HFFc6 (cell line): ENCODE measurements at regions not wholly inside any gene's neighbourhood (a gene's known extent, or its start where the extent isn't known, plus 50 kb on each side); places are given as distances from the start of the nearest gene placed in this dataset.
"Not testable (repeated sequence)": the region's sequence is repeated elsewhere in the genome, so short reads cannot be mapped to it uniquely, and the experiment has no call there.

Source experiments
- DNase-seq: peaks from one replicate; pipeline ENCODE4 v3.0.0-alpha.2; 2018
- H3K27ac Mint-ChIP-seq: 2 replicates; pipeline ENCODE4 v1.8.0; 2020; ENCODE audit warnings: mild to moderate bottlenecking, mixed read lengths
- H3K27me3 Mint-ChIP-seq: 2 replicates; pipeline ENCODE4 v1.8.0; 2021; ENCODE audit warnings: mild to moderate bottlenecking, moderate library complexity, mixed read lengths; ENCODE audit not compliant: insufficient read depth
- H3K36me3 Mint-ChIP-seq: 2 replicates; pipeline ENCODE4 v1.8.0; 2021; ENCODE audit warnings: low read depth, mixed read lengths
- H3K4me1 Mint-ChIP-seq: 2 replicates; pipeline ENCODE4 v1.8.0; 2020; ENCODE audit warnings: low read depth, mixed read lengths
- H3K4me3 Mint-ChIP-seq: 2 replicates; pipeline ENCODE4 v1.8.0; 2020; ENCODE audit warnings: mild to moderate bottlenecking, moderate library complexity, mixed read lengths
- H3K9me3 Mint-ChIP-seq: 2 replicates; pipeline ENCODE4 v1.8.0; 2020; ENCODE audit warnings: mild to moderate bottlenecking, mixed read lengths
- TF ChIP-seq, protein P1 (sequence below): fragments of 200-600 bp; sonication (generic); IDR thresholded peaks from 2 replicates; pipeline ENCODE4 v1.5.0; 2021; ENCODE audit warnings: antibody characterized with exemption, mild to moderate bottlenecking

DNA sequence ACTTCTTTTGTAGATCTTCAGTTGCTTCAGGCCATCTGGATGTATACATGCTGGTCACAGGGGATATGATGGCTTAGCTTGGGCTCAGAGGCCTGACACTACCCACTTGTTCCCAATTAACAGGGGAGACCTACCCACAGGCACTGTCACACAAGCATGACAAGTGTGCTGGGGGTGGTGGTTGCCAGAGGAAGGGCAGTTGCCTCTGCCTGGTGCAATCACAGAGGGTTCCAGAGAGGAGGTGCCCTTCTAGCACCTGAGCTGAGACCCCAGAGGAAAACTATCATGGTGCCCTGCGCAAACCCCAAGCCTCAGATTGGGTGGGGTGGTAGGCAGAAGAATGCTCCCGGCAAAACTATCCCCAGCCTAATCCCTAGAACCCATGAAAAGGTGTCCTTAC is 65.6 kb upstream of the NANOS1 start:
- Mint-ChIP-seq H3K4me3 (no peak overlapping the region), H3K36me3 (no peaks in the 10 kb centered on the region), H3K27me3 (peaks cover 38% of the 10 kb centered on the region), H3K27ac (no peak overlapping the region), H3K9me3 (no peaks in the 10 kb centered on the region), H3K4me1 (peaks cover 19% of the 10 kb centered on the region)
- no peak for DNase-seq
- TF ChIP-seq, protein P1, sequence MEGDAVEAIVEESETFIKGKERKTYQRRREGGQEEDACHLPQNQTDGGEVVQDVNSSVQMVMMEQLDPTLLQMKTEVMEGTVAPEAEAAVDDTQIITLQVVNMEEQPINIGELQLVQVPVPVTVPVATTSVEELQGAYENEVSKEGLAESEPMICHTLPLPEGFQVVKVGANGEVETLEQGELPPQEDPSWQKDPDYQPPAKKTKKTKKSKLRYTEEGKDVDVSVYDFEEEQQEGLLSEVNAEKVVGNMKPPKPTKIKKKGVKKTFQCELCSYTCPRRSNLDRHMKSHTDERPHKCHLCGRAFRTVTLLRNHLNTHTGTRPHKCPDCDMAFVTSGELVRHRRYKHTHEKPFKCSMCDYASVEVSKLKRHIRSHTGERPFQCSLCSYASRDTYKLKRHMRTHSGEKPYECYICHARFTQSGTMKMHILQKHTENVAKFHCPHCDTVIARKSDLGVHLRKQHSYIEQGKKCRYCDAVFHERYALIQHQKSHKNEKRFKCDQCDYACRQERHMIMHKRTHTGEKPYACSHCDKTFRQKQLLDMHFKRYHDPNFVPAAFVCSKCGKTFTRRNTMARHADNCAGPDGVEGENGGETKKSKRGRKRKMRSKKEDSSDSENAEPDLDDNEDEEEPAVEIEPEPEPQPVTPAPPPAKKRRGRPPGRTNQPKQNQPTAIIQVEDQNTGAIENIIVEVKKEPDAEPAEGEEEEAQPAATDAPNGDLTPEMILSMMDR = no peak

DNA sequence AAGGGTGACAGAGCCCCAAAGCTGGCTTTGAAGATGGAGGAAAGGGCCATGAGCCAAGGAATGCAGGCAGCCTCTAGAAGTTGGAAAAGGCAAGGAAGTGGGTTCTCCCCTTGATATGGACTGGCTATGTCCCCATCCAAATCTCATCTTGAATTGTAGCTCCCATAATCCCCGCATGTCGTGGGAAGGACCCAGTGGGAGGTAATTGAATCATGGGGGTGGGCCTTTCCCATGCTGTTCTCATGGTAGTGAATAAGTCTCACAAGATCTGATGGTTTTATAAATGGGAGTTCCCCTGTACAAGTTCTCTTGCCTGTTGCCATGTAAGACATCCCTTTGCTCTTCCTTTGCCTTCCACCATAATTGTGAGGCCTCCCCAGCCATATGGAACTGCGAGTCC is 65.0 kb upstream of the NANOS1 start:
- H3K36me3 Mint-ChIP-seq, H3K9me3 Mint-ChIP-seq, H3K4me3 Mint-ChIP-seq, H3K27ac Mint-ChIP-seq, DNase-seq: not testable (repeated sequence)
- Mint-ChIP-seq H3K27me3 (peaks cover 44% of the 10 kb centered on the region), H3K4me1 (peaks cover 14% of the 10 kb centered on the region)

DNA sequence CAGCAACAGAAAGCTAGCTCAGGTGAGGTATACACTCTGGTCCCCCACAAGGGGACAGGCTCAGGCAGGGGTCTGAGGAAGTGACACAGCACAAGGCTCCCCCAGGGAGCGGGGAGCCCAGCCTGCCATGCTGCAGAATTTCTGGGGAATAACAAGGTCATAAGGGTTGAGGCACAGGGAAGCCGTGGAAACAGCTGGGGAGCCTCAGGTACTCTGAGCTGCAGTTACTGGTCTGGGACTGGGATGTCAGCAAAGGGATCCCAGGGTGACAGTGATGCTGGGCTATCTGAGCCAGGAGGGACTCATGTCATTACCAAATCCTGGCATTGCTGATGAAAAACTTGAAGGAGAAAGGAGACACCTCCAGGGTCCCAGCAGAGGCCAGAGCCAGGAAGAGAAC is 64.4 kb upstream of the NANOS1 start:
- no peak overlapping the region for H3K27ac Mint-ChIP-seq
- TF ChIP-seq, protein P1 = no peak
- peaks cover 47% of the 10 kb centered on the region for H3K27me3 Mint-ChIP-seq
- H3K4me3 Mint-ChIP-seq = no peak overlapping the region
- H3K4me1 Mint-ChIP-seq = peaks cover 7% of the 10 kb centered on the region
- H3K36me3 Mint-ChIP-seq = no peaks in the 10 kb centered on the region
- H3K9me3 Mint-ChIP-seq = no peaks in the 10 kb centered on the region
- DNase-seq = no peak

DNA sequence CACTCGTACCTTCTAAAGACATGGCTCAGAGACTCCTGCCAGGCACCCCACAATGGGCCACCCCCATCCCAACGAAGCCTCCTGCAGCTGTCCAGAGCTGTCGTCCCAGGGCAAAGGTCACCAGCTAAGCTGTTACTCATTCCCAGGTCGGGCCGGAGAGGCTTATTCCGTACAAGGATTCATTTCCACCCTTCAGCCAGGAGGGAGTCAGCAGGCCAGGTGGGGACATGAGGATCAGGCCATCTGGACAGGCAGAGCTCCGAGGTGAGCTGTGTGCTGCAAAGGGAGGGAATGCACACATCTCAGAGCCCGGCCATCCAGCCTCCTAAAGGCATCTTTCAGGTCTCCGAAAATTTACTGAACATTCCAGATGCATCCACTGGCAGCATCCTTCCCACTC is 63.9 kb upstream of the NANOS1 start:
- peaks cover 7% of the 10 kb centered on the region; the same call in 1 of the 2 replicates for H3K4me1 Mint-ChIP-seq
- H3K27me3 Mint-ChIP-seq = peaks cover 50% of the 10 kb centered on the region
- no peak overlapping the region for H3K27ac Mint-ChIP-seq
- no peaks in the 10 kb centered on the region for H3K36me3 Mint-ChIP-seq
- TF ChIP-seq, protein P1 = no peak
- no peaks in the 10 kb centered on the region for H3K9me3 Mint-ChIP-seq
- no peak for DNase-seq
- no peak overlapping the region for H3K4me3 Mint-ChIP-seq

DNA sequence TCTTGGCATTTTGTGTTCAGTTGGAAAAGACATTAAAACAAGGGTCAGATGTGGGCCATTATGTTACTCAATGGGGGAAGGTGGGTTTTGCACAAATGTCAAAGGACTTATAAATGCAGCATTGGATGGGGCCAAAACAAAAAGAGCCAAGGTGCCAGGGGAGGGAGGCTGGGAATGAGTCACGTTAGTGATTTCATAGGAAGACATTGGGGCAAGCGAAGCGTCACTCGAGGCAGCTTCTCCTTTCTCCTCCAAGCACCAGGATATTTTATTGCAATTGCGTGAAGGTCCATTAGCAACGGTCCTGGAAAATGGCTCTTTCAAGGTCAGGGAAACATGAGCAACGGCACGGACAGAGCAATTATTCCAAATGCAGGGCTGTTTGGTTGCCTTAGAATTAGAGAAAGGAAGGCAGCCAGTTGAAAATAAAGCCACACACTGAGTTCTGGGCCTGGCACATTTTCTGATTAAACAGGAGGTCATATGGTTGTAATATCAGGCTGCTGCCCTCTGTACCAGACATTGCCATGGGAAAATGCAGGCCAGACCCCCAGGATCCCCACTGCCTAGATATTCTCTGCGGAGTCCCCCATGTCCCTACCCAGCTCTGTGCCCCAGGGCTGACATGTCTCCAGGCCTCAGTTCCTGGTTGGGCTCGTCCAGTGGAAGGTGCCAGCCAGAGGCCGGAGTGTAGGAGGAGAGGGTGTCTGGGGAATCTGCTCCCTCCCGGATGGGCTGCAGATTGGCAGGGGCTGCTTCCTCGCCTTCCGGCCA is 63.3 kb upstream of the NANOS1 start:
- H3K36me3 Mint-ChIP-seq = no peaks in the 10 kb centered on the region
- H3K4me3 Mint-ChIP-seq = no peak overlapping the region
- DNase-seq = no peak

DNA sequence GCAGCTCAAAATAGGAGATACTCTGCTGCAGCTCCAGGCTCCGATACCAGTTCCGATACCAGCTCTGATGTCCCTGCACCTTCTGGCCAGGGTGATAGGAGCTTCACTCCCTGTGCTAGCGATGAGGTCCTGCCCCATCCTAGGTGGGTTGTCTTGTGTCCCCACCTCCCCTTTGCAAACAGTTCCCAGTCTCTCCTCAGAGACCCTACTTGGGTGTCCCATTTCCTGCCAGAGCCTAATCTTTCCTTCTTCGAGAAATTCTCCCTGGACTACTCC is 62.7 kb upstream of the NANOS1 start:
- Mint-ChIP-seq H3K9me3 (no peaks in the 10 kb centered on the region), H3K4me3 (no peak overlapping the region), H3K4me1 (no peaks in the 10 kb centered on the region; the same call in 1 of the 2 replicates), H3K36me3 (no peaks in the 10 kb centered on the region), H3K27me3 (peaks cover 45% of the 10 kb centered on the region), H3K27ac (no peak overlapping the region)
- TF ChIP-seq, protein P1 = no peak
- no peak for DNase-seq

More for the DNA sequence above, 63.3 kb upstream of the NANOS1 start:
- Mint-ChIP-seq H3K4me1 (peaks cover 2% of the 10 kb centered on the region; the same call in 1 of the 2 replicates), H3K27ac (no peak overlapping the region), H3K9me3 (no peaks in the 10 kb centered on the region), H3K27me3 (peaks cover 50% of the 10 kb centered on the region)
- TF ChIP-seq, protein P1 = no peak
